ENCODE measurements at regions not wholly inside any gene's neighbourhood (a gene's known extent, or its start where the extent isn't known, plus 50 kb on each side); places are given as distances from the start of the nearest gene placed in this dataset.

DNA sequence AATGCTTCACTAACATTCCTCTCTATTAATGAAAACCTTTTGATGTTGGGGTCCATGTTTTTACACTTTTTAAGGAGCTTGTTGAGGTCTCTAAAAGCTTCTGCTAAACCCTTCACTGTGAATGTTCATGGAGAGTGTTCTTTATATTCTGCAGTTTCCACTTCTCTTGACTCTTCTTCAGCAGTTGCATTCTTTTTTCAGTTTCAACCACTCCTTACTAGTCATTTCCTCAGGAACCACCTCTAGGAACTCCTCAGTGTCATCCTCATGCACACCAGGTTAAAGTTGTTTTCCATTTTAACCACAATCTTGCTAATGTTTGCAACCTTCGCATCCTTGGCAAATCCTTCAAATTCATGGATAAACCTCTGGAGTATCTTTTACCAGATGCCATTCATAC, 821.6 kb downstream of the ANKRD7 start:
- Histone ChIP-seq H3K9me3 (ENCODE audit: control insufficient read depth, insufficient read depth, low read length) (peaks cover 4% of the 10 kb centered on the region; the same call in 1 of the 2 replicates), H4K8ac (ENCODE audit: low read depth in 2 of 2, low read length in 2 of 2) (no peak overlapping the region), H3K79me1 (ENCODE audit: low read depth in 1 of 2, low read length in 2 of 2) (no peaks in the 10 kb centered on the region), H4K20me1 (ENCODE audit: insufficient read depth, low read length) (no peaks in the 10 kb centered on the region), H3K4me3 (ENCODE audit: insufficient read depth, low read depth, low read length) (no peak overlapping the region), H3K14ac (replicated peaks; ENCODE audit: low read depth, low read length) (no peak overlapping the region), H3K4me2 (ENCODE audit: low read depth, low read length) (no peak overlapping the region), H3K4me1 (ENCODE audit: control insufficient read depth, insufficient read depth, low read length) (no peaks in the 10 kb centered on the region), H2BK120ac (ENCODE audit: low read depth, low read length) (no peak overlapping the region), H2BK20ac (ENCODE audit: low read depth, low read length) (no peak overlapping the region), H3K9me1 (ENCODE audit: insufficient read depth, low read length) (no peaks in the 10 kb centered on the region), H3K27ac (ENCODE audit: insufficient read depth, low read length) (no peak overlapping the region), H3K27me3 (ENCODE audit: control insufficient read depth, insufficient read depth, low read length) (no peaks in the 10 kb centered on the region), H2AK9ac (replicated peaks; ENCODE audit: low read depth, low read length, poor library complexity) (no peak overlapping the region), H3K4ac (ENCODE audit: low read depth, low read length) (no peak overlapping the region), H3K9ac (ENCODE audit: low read depth, low read length) (no peak overlapping the region), H4K91ac (ENCODE audit: insufficient read depth, low read depth, low read length) (no peak overlapping the region), H3K56ac (ENCODE audit: extremely low read depth, insufficient read depth, low read length) (no peak overlapping the region), H2AFZ (replicated peaks; ENCODE audit: low read length, poor library complexity) (no peak overlapping the region), H2AK5ac (ENCODE audit: low read depth, low read length) (no peak overlapping the region), H2BK15ac (ENCODE audit: low read depth, low read length) (no peak overlapping the region), H2BK5ac (ENCODE audit: low read depth, low read length, poor library complexity, severe bottlenecking) (no peak overlapping the region), H3K18ac (ENCODE audit: low read depth, low read length) (no peak overlapping the region), H3K36me3 (ENCODE audit: control insufficient read depth, insufficient read depth, low read length) (no peaks in the 10 kb centered on the region), H3K23ac (ENCODE audit: low read depth, low read length) (no peak overlapping the region), H4K5ac (ENCODE audit: low read depth, low read length) (no peak overlapping the region)
- in situ Hi-C loops (cut with MboI; ENCODE audit: low sequenced_read_pairs) (no loop called here), intact Hi-C loops (cut with micrococcal nuclease) (no loop called here), dilution Hi-C loops (cut with HindIII; ENCODE audit: low sequenced_read_pairs, unreplicated experiment) (no loop called here)
- CTCF ChIA-PET, result interaction anchor here (0.7 kb wide), 1 partner anchor 55 kb away, joined by 3 read pairs; no protein-coding TSS in a partner anchor
- no TSS peak for BruUV-seq (replicated peaks)
- POLR2A ChIA-PET (ENCODE audit: unreplicated experiment), result no interaction called here
- no peak for ATAC-seq (ENCODE audit: low read depth)
- TF ChIP-seq BHLHE40 (IDR thresholded peaks at IDR 0.05; ENCODE audit: low read depth, low read length), result no peak
- no peak for TF ChIP-seq RFX5 (IDR thresholded peaks at IDR 0.05; ENCODE audit: low read depth, low read length)
- TF ChIP-seq, protein P1, sequence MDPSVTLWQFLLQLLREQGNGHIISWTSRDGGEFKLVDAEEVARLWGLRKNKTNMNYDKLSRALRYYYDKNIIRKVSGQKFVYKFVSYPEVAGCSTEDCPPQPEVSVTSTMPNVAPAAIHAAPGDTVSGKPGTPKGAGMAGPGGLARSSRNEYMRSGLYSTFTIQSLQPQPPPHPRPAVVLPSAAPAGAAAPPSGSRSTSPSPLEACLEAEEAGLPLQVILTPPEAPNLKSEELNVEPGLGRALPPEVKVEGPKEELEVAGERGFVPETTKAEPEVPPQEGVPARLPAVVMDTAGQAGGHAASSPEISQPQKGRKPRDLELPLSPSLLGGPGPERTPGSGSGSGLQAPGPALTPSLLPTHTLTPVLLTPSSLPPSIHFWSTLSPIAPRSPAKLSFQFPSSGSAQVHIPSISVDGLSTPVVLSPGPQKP (IDR thresholded peaks at IDR 0.05; ENCODE audit: borderline replicate concordance, low read depth, low read length), result no peak
- TF ChIP-seq RCOR1 (IDR thresholded peaks at IDR 0.05; ENCODE audit: insufficient replicate concordance, low read length), result no peak
- TF ChIP-seq, protein P2, sequence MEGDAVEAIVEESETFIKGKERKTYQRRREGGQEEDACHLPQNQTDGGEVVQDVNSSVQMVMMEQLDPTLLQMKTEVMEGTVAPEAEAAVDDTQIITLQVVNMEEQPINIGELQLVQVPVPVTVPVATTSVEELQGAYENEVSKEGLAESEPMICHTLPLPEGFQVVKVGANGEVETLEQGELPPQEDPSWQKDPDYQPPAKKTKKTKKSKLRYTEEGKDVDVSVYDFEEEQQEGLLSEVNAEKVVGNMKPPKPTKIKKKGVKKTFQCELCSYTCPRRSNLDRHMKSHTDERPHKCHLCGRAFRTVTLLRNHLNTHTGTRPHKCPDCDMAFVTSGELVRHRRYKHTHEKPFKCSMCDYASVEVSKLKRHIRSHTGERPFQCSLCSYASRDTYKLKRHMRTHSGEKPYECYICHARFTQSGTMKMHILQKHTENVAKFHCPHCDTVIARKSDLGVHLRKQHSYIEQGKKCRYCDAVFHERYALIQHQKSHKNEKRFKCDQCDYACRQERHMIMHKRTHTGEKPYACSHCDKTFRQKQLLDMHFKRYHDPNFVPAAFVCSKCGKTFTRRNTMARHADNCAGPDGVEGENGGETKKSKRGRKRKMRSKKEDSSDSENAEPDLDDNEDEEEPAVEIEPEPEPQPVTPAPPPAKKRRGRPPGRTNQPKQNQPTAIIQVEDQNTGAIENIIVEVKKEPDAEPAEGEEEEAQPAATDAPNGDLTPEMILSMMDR (conservative IDR thresholded peaks at IDR 0.05; ENCODE audit: low read depth, low read length), result no peak
- TF ChIP-seq NFE2L2 (IDR thresholded peaks at IDR 0.05; ENCODE audit: low read depth, low read length), result no peak
- no peak for TF ChIP-seq MAFK (IDR thresholded peaks at IDR 0.05; ENCODE audit: low read depth, low read length)
- TF ChIP-seq SMC3 (IDR thresholded peaks at IDR 0.05; ENCODE audit: low read depth, low read length), result no peak
- no peak for TF ChIP-seq FOS (IDR thresholded peaks at IDR 0.05; ENCODE audit: low read depth, low read length)
- no peak for TF ChIP-seq RAD21 (IDR thresholded peaks at IDR 0.05; ENCODE audit: low read length)
- TF ChIP-seq MAZ (IDR thresholded peaks at IDR 0.05; ENCODE audit: borderline replicate concordance, low read depth, low read length), result no peak
- TF ChIP-seq, protein P3, sequence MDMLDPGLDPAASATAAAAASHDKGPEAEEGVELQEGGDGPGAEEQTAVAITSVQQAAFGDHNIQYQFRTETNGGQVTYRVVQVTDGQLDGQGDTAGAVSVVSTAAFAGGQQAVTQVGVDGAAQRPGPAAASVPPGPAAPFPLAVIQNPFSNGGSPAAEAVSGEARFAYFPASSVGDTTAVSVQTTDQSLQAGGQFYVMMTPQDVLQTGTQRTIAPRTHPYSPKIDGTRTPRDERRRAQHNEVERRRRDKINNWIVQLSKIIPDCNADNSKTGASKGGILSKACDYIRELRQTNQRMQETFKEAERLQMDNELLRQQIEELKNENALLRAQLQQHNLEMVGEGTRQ (IDR thresholded peaks at IDR 0.05; ENCODE audit: low read depth, low read length), result no peak
- no peak for TF ChIP-seq CEBPB (IDR thresholded peaks at IDR 0.05; ENCODE audit: low read depth, low read length)
- TF ChIP-seq MXI1 (IDR thresholded peaks at IDR 0.05; ENCODE audit: borderline replicate concordance, low read depth, low read length), result no peak
- TF ChIP-seq POLR2A (IDR thresholded peaks at IDR 0.05; ENCODE audit: low read depth, low read length), result no peak
- TF ChIP-seq CHD1 (IDR thresholded peaks at IDR 0.05; ENCODE audit: low read depth, low read length), result no peak
- no peak for DNase-seq
- WGBS, 2 experiments (ENCODE audit: extremely low coverage in 2 of 2, insufficient read length in 1 of 2), result no CpG with 5 or more reads among the region's 1 CpG

Data from IMR-90 (cell line).